Inflammatory macrophage treated with lipopolysaccharide for 1 hour (primary cell): ENCODE measurements at regions not wholly inside any gene's neighbourhood (a gene's known extent, or its start where the extent isn't known, plus 50 kb on each side); places are given as distances from the start of the nearest gene placed in this dataset.

Experiments used
- DNase-seq, 2 donors: peaks; one replicate each; pipeline ENCODE4 v3.0.0-alpha.2; 2020 to 2022

DNA sequence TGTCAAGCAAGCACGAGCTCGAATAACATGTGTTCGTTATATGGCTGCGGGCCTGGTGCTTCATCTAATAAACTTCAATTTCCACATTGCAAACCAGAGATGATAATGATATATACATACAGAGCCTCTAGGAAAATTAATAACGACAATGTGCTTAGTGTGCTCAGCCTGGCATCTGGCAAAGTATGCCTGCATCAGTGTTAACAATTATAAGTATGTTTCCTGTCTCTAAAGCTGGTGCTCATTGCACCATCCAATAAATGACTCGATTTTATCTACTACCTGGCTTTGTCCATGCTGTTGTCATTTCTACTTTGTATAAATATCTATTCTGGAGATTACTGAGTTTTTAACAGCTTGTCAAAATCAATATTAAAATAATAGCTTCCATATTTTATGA lies 1402.6 kb downstream of the MRPL39 start:
- DNase-seq = no peak

- no peak for DNase-seq
Measured at GRCh38 chr21:24200052-24200451, 1407.2 kb downstream of the MRPL39 start.

GRCh38 chr21:24197923-24198322 lies 1409.4 kb downstream of the MRPL39 start:
- no peak for DNase-seq

DNA sequence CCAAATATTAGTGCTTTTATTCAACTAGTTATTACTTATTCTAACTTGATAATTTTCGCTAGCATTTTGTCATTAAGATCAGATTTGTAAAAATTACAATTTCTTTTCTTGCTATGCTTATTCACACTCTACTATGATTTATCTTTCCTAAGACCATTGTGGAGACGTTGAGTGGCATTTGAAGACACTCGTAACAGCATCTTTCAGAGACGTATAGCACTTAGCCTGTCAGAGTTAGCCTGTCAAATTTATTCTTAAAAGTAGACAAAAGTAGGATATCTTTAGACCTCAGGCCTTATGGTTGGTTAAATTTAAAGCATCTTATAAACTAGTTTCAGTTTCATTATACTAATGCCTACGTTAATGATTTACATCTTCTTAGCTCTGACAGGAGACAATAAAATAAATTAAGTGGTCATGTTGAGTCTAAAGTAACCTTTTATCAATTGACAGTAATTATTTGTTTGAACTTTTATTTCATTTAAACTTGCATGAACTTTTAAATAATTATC lies 1410.1 kb downstream of the MRPL39 start:
- DNase-seq = no peak

DNA sequence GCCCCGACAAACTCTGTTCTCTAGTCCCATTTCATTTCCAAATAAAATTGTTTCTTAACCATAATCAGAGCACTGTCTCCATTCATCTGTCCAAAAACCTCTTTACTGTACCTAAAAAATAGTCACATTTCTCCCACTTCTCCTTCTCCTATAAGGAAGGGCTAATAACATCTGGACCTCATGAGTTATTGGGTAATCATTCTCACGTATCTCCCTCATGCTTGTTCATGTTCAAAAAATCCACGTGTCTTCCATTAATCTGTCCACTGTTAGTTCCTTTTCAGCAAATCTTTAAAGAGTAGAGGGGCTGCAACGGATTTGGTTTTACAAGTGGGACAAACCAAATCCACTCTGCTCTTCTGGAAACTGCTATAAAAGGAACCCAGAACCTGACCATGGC lies 1418.8 kb downstream of the MRPL39 start:
- DNase-seq = no peak

GRCh38 chr21:24183077-24183476 lies 1424.2 kb downstream of the MRPL39 start:
- no peak for DNase-seq

DNA sequence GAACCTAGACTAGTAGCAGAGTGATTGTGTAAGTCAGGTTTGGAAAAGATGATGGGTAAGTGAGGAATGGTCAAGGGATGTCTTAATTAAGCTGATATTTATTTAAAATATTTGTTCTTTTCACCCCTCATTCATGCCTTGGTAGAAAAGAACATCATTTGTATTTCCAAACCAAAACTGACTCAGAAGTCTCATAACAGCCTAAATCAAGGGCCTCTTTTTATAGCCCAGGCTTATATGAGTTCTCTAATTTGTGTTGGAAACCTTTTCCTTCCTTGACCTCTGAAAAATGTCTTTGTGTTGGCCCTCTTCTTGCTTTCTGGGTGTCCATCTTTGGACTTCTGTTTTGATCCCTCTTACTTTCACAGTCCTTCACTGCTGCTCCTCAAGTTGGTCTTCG lies 1428.2 kb downstream of the MRPL39 start:
- DNase-seq = no peak

DNA sequence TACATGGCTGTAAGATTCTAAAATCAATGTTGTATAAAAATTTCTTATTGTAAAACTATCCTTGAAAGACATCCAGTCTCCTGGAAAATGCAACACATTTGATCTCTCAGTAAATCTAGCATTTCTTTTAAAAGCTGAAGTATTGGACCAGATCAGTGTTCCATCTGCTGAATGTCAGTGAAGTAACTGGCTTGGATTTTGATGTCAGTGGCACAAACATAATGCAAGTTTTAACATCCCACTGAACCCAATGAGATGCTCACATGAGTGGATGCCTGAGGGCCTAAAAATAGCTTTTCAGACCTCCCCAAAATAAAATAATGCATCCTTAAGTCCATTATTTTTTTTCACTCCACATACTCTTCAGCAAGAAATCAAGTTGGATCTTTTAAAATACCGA lies 1432.2 kb downstream of the MRPL39 start:
- no peak for DNase-seq

GRCh38 chr21:24171736-24172135 lies 1435.5 kb downstream of the MRPL39 start:
- DNase-seq = no peak

- no peak for DNase-seq
Measured at GRCh38 chr21:24163539-24163938, 1443.7 kb downstream of the MRPL39 start.

DNA sequence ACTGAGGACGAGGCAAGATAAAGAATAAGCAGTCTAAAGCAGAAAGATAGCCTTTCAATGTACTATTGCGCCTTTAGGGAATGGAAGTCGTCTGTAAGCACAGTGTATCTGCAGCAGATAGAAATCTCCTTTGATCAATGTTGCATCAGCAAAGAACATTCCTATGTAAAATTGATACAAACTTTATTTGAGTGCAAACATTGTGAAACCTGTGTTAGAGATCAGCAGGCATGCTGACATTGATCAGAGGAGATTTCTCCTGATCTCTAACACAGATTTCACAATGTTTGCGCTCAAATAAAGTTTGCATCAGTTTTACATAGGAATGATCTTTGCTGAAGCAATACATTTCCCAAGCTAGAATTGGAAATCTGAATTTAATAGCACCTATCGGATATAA lies 1446.8 kb downstream of the MRPL39 start:
- no peak for DNase-seq

GRCh38 chr21:24153137-24153536 lies 1454.1 kb downstream of the MRPL39 start:
- DNase-seq = no peak

- no peak for DNase-seq
Measured at GRCh38 chr21:24150753-24151152, 1456.5 kb downstream of the MRPL39 start.

GRCh38 chr21:24148461-24148860 lies 1458.8 kb downstream of the MRPL39 start:
- no peak for DNase-seq

- DNase-seq = no peak
Measured at GRCh38 chr21:24147674-24148073, 1459.6 kb downstream of the MRPL39 start.

DNA sequence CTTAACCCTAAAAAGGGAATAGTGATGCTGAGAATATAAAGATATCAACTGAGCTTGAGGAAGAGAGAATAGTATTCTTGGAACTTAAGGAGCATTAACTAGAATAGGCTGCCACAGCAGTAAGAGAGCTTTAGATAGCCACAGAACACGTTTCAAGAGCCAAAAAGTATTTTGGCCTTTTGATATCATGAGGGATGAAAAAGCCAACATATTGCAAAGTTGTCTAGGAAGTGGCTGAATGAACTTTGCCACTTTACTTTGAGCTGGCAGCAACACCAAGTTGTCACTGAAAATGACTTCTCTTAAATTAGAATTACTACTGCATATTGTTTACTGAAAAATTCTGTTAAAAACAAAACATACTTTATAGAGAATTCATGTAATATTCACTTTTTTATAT lies 1476.2 kb downstream of the MRPL39 start:
- DNase-seq = no peak

DNA sequence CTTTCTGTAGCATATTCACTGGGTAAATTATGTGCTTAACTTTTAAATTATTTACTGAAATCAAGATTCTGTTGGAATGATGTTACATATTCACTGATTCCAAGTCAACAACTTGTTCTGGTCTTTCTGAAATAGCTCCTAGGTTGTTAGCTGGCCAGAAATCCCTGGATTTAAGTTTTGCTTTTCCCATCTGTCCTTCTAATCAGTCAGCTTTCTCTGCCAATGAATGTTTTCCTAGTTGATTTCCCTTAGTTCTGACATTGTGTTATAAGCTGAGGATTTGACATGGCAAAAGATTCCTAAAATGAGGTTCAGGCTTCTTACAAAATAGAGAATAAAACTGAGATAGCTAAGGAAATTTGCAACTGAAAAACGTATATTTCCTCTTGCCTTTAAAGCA lies 1479.6 kb downstream of the MRPL39 start:
- no peak for DNase-seq

- DNase-seq = no peak
Measured at GRCh38 chr21:24123785-24124184, 1483.5 kb downstream of the MRPL39 start.

DNA sequence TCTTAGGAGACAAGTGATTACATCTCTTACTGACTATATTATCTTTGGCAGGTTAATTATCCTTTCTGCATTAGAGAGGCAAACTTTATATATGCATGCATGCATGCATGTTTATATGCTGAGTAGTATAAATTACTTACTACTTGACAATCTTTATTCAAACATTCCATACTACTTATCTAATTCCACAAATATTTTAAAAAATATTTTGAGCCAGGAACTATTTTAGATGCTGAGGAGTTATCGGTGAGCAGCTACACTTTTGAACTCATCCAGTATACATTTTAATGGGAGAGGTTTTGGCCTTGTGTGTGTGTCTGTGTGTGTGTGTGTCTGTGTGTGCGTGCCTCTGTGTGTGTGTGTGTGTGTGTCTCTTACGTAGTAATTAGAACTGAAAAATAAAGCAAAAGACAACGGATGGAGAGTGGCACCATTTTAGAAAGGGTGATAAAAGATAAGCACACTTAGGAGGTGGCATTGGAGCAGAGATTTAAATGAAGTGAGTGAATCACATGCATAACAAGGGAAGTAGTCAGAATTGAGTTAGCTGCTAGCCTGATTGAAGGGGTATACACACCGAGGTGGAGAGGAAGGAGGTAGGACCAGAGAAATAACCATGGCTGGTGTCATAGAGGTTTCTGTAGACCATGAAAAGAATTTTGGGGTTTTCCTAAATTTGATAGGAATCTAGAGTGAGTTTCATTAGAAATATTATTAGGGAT lies 1488.4 kb downstream of the MRPL39 start:
- DNase-seq = no peak

- DNase-seq = no peak
Measured at GRCh38 chr21:24115141-24115540, 1492.1 kb downstream of the MRPL39 start.

GRCh38 chr21:24112020-24112419 lies 1495.3 kb downstream of the MRPL39 start:
- no peak for DNase-seq

GRCh38 chr21:24110846-24111245 lies 1496.4 kb downstream of the MRPL39 start:
- no peak for DNase-seq

DNA sequence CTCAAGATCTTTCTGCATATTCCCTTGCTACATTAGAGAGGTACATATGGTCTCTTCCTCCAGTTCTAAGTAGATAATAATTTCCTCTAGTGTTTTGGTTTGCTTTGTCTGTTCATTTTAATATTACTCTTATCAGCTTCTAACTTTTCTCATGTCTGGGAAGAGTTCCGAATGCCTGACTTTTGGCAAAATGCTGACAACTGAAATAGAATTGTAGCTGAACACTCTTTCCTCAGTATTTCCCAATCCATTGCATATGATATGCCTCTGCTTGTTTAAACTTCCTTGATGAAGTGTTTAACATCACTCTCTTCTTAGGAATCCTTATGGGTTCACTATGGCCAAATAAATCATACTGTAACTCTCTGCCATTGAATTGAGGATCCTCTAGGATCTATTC lies 1510.1 kb downstream of the MRPL39 start:
- no peak for DNase-seq

DNA sequence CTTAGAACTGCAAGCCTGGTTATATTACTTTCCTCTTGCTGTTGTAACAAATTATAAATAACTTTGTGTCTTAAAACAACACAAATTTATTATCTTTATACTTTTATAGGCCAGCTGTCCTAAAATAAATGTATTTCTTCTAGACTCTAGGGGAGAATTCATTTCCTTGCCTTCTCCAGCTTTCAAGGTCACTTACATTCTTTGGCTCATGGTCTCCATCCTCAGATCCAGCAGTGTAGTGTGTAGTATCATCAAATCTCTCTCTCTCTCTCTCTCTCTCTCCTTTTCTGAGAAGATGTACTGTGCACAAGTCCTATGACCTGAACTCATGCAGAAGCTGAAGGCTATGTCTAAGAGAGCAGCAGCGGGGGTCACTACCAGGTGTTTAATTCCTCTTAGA lies 1510.6 kb downstream of the MRPL39 start:
- DNase-seq = no peak

DNA sequence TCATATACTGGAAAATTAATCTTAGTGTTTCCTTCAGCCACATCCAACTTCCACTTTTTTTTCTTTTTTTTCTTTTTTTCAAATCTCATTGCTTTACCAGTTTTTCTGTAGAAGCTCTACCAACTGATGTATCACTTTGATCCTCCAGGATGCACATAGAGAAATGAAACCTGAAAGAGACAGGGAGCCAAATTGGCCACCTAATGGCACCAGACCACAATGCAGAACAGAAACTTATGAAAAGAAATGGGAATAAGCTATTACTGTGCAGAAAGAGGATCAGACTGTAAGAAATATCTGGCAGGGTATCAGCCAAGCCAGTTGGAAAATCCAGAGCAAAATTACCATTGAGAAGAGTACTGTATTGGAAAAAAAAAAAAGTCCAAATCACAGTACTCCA lies 1514.2 kb downstream of the MRPL39 start:
- no peak for DNase-seq
